LNCAP (cell line): ENCODE measurements at regions not wholly inside any gene's neighbourhood (a gene's known extent, or its start where the extent isn't known, plus 50 kb on each side); places are given as distances from the start of the nearest gene placed in this dataset.

Source experiments
- CTCF ChIP-seq: fragments of 450-650 bp; IDR thresholded peaks from 2 replicates; pipeline ENCODE4 v1.5.1; 2017; ENCODE audit warnings: mild to moderate bottlenecking

- TF ChIP-seq CTCF: no peak
These were observed 845.9 kb downstream of the TBL1XR1 start for GRCh38 chr3:176351408-176351807.

GRCh38 chr3:176349706-176350105 lies 847.6 kb downstream of the TBL1XR1 start:
- no peak for TF ChIP-seq CTCF

GRCh38 chr3:176347424-176348146 lies 849.7 kb downstream of the TBL1XR1 start:
- TF ChIP-seq CTCF: no peak

GRCh38 chr3:176341963-176342362 lies 855.3 kb downstream of the TBL1XR1 start:
- no peak for TF ChIP-seq CTCF

GRCh38 chr3:176328666-176329065 lies 868.6 kb downstream of the TBL1XR1 start:
- no peak for TF ChIP-seq CTCF

- TF ChIP-seq CTCF: no peak
These were observed 869.1 kb downstream of the TBL1XR1 start for GRCh38 chr3:176328198-176328597.

GRCh38 chr3:176321099-176321498 lies 876.2 kb downstream of the TBL1XR1 start:
- no peak for TF ChIP-seq CTCF

- no peak for TF ChIP-seq CTCF
These were observed 883.9 kb downstream of the TBL1XR1 start for GRCh38 chr3:176313426-176313825.
